HepG2 (cell line): ENCODE measurements at regions not wholly inside any gene's neighbourhood (a gene's known extent, or its start where the extent isn't known, plus 50 kb on each side); places are given as distances from the start of the nearest gene placed in this dataset.

Experiments used
- ATAC-seq: fragments of 200-7000 bp; cut with Tn5 transposase; 3 replicates; pipeline ENCODE4 v1.9.1; 2020; ENCODE audit warnings: mild to moderate bottlenecking, moderate library complexity
- BruUV-seq: library from RNA; stranded (reverse); fragments of 400-500 nt; replicated peaks from 2 replicates; lab custom pipeline; 2021; lab: Mats Ljungman, UMichigan
- CTCF ChIA-PET: fragments of 300-600 bp; formaldehyde crosslinking; extraction: SDS; loops from one replicate; lab custom pipeline; 2021; ENCODE audit warnings: low total read pairs, inconsistent platforms, low intra/inter-chr PET ratio; lab: Yijun Ruan, JAX
- POLR2A ChIA-PET: fragments of 350-600 bp; sonication (Branson Sonifier 250); formaldehyde crosslinking; loops from one replicate; lab custom pipeline; 2020; ENCODE audit warnings: antibody characterized with exemption, inconsistent platforms; lab: Yijun Ruan, JAX
- DNase-seq: peaks from one replicate; pipeline ENCODE4 v3.0.0-alpha.2; 2015; ENCODE audit warnings: low spot score
- FAIRE-seq: peaks from 3 replicates; lab custom pipeline; 2011; peaks lifted over from hg19 to GRCh38; lab: Jason Lieb, UNC
- H2AFZ ChIP-seq: one replicate; pipeline ENCODE4 v1.6.1; 2011; ENCODE audit warnings: low read length, inconsistent platforms
- H3K27ac ChIP-seq: fragments of 300-600 bp; 3 replicates; pipeline ENCODE4 v1.8.0; 2011; ENCODE audit warnings: mixed run types, mild to moderate bottlenecking, mixed read lengths, low read length, inconsistent platforms; ENCODE audit not compliant: insufficient read depth; ENCODE audit errors: extremely low read length
- H3K27me3 ChIP-seq, 2 experiments: fragments of 200-600 bp in 1 of 2; 2 replicates in 1 of 2; 3 replicates in 1 of 2; pipeline versions ENCODE4 v1.6.0 to v1.8.0; 2011; ENCODE audit warnings: low read length in 2 of 2, mild to moderate bottlenecking in 2 of 2, moderate library complexity in 2 of 2, inconsistent platforms in 1 of 2; ENCODE audit not compliant: insufficient read depth in 2 of 2, control insufficient read depth in 1 of 2
- H3K36me3 ChIP-seq, 2 experiments: fragments of 200-600 bp in 1 of 2; replicated peaks in 1 of 2; 2 replicates in 1 of 2; 3 replicates in 1 of 2; pipeline versions ENCODE4 v1.5.1 to v1.8.0; 2011; ENCODE audit warnings: low read length in 2 of 2, inconsistent platforms in 1 of 2; ENCODE audit not compliant: insufficient read depth in 2 of 2, control insufficient read depth in 1 of 2
- H3K4me1 ChIP-seq: 2 replicates; pipeline ENCODE4 v1.5.1; 2012; ENCODE audit warnings: low read length, inconsistent platforms; ENCODE audit not compliant: insufficient read depth
- H3K4me2 ChIP-seq: 2 replicates; pipeline ENCODE4 v1.6.0; 2011; ENCODE audit warnings: low read depth, low read length, inconsistent platforms
- H3K4me3 ChIP-seq, 3 experiments: fragments of 200-600 bp in 1 of 3; sonication (generic), shearing (Covaris generic) in 1 of 3; replicated peaks in 1 of 3; 2 replicates each; pipeline ENCODE4 v1.5.1; 2011 to 2016; ENCODE audit warnings: low read length in 3 of 3, inconsistent platforms in 2 of 3, low read depth in 2 of 3, mild to moderate bottlenecking in 2 of 3, control low read depth in 1 of 3, mixed read lengths in 1 of 3; ENCODE audit not compliant: insufficient read depth in 1 of 3
- H3K79me2 ChIP-seq: one replicate; pipeline ENCODE4 v1.6.1; 2011; ENCODE audit warnings: low read length, inconsistent platforms; ENCODE audit not compliant: insufficient read depth
- H3K9ac ChIP-seq: 2 replicates; pipeline ENCODE4 v1.6.0; 2011; ENCODE audit warnings: mild to moderate bottlenecking, low read depth, low read length, inconsistent platforms; ENCODE audit not compliant: insufficient read depth
- H3K9me3 ChIP-seq: 2 replicates; pipeline ENCODE4 v1.5.1; 2012; ENCODE audit warnings: mild to moderate bottlenecking, low read length
- H4K20me1 ChIP-seq: 2 replicates; pipeline ENCODE4 v1.6.0; 2011; ENCODE audit warnings: inconsistent platforms, mild to moderate bottlenecking, low read length, moderate library complexity; ENCODE audit not compliant: insufficient read depth
- ARID4A ChIP-seq: sonication (generic); formaldehyde crosslinking; IDR thresholded peaks from 2 replicates; pipeline ENCODE4 v1.5.0; 2020; ENCODE audit warnings: mild to moderate bottlenecking, missing genetic modification reagents, borderline replicate concordance
- ELF1 ChIP-seq: sonication (generic); formaldehyde crosslinking; IDR thresholded peaks from 2 replicates; pipeline ENCODE4 v1.4.0; 2020; ENCODE audit warnings: missing genetic modification reagents
- FOXC1 ChIP-seq: sonication (generic); formaldehyde crosslinking; IDR thresholded peaks from 2 replicates; pipeline ENCODE4 v1.8.0; 2022; ENCODE audit warnings: mild to moderate bottlenecking, missing genetic modification reagents, borderline replicate concordance
- GATA4 ChIP-seq: sonication (generic); IDR thresholded peaks from 2 replicates; pipeline ENCODE4 v1.6.1; 2016; ENCODE audit warnings: antibody characterized with exemption, low read depth, borderline replicate concordance
- GPN1 ChIP-seq: sonication (generic); formaldehyde crosslinking; IDR thresholded peaks from 2 replicates; pipeline ENCODE4 v1.5.1; 2020; ENCODE audit warnings: missing genetic modification reagents, borderline replicate concordance
- HOXD1 ChIP-seq: sonication (generic); formaldehyde crosslinking; IDR thresholded peaks from 2 replicates; pipeline ENCODE4 v1.5.0; 2020; ENCODE audit warnings: missing genetic modification reagents
- MIXL1 ChIP-seq: IDR thresholded peaks from 2 replicates; pipeline ENCODE4 v1.6.1; 2016
- MZF1 ChIP-seq: sonication (generic); formaldehyde crosslinking; IDR thresholded peaks from 2 replicates; pipeline ENCODE4 v1.8.1; 2023; ENCODE audit warnings: mild to moderate bottlenecking, missing genetic modification reagents, borderline replicate concordance
- NAIF1 ChIP-seq: sonication (generic); formaldehyde crosslinking; IDR thresholded peaks from 2 replicates; pipeline ENCODE4 v1.5.0; 2020; ENCODE audit warnings: mild to moderate bottlenecking, missing genetic modification reagents, borderline replicate concordance
- NPAS2 ChIP-seq: sonication (generic); formaldehyde crosslinking; IDR thresholded peaks from 2 replicates; pipeline ENCODE4 v1.8.0; 2022; ENCODE audit warnings: mild to moderate bottlenecking, missing genetic modification reagents, borderline replicate concordance
- TEAD3 ChIP-seq: optimal IDR thresholded peaks from 2 replicates; pipeline ENCODE3; 2016; ENCODE audit warnings: borderline replicate concordance
- THAP9 ChIP-seq: sonication (generic); formaldehyde crosslinking; IDR thresholded peaks from 2 replicates; pipeline ENCODE4; 2020; ENCODE audit warnings: missing genetic modification reagents, mild to moderate bottlenecking, borderline replicate concordance
- ZBTB38 ChIP-seq: sonication (generic); formaldehyde crosslinking; IDR thresholded peaks from 2 replicates; pipeline ENCODE4 v1.5.1; 2020; ENCODE audit warnings: mild to moderate bottlenecking, missing genetic modification reagents
- ZNF230 ChIP-seq: sonication (generic); formaldehyde crosslinking; IDR thresholded peaks from 2 replicates; pipeline ENCODE4 v1.4.0; 2020; ENCODE audit warnings: mild to moderate bottlenecking, missing genetic modification reagents
- ZNF275 ChIP-seq: sonication (generic); formaldehyde crosslinking; IDR thresholded peaks from 2 replicates; pipeline ENCODE4 v1.8.0; 2022; ENCODE audit warnings: missing genetic modification reagents, mild to moderate bottlenecking, inconsistent platforms, borderline replicate concordance
- ZNF343 ChIP-seq: sonication (generic); formaldehyde crosslinking; IDR thresholded peaks from 2 replicates; pipeline ENCODE4 v1.4.0; 2020; ENCODE audit warnings: mild to moderate bottlenecking, missing genetic modification reagents
- ZNF570 ChIP-seq: sonication (generic); formaldehyde crosslinking; IDR thresholded peaks from 2 replicates; pipeline ENCODE4 v1.4.0; 2020; ENCODE audit warnings: mild to moderate bottlenecking, missing genetic modification reagents, borderline replicate concordance
- ZNF691 ChIP-seq: sonication (generic); formaldehyde crosslinking; IDR thresholded peaks from 2 replicates; pipeline ENCODE4 v1.4.0; 2020; ENCODE audit warnings: missing genetic modification reagents, low read depth, mild to moderate bottlenecking, borderline replicate concordance
- in situ Hi-C: cut with HindIII; loops from 2 replicates; pipeline ENCODE4 v1.10.0; 2017; ENCODE audit warnings: low pct_unique_long_range_greater_than_20kb; ENCODE audit not compliant: extremely low pct_ligation_motif_present
- intact Hi-C: fragments of 100-400 bp; cut with micrococcal nuclease; formaldehyde crosslinking; loops from one replicate; pipeline ENCODE4 v1.10.0; 2022; ENCODE audit not compliant: unreplicated experiment

GRCh38 chr2:183803596-183803995, 679.4 kb downstream of the NUP35 start:
- Histone ChIP-seq H3K27me3 (no peaks in the 10 kb centered on the region), H3K4me2 (no peak overlapping the region), H3K9ac (no peak overlapping the region), H3K27ac (no peak overlapping the region), H2AFZ (no peak overlapping the region), H3K36me3 (no peaks in the 10 kb centered on the region), H3K4me1 (no peaks in the 10 kb centered on the region), H4K20me1 (no peaks in the 10 kb centered on the region), H3K9me3 (peaks cover 21% of the 10 kb centered on the region), H3K79me2 (no peaks in the 10 kb centered on the region), H3K4me3 (no peak overlapping the region)
- FAIRE-seq (no peak), ATAC-seq (no peak), DNase-seq (no peak)
- POLR2A ChIA-PET, result no interaction called here
- intact Hi-C loops (no loop called here), in situ Hi-C loops (no loop called here)
- BruUV-seq, result no TSS peak
- CTCF ChIA-PET, result no interaction called here
- TF ChIP-seq ZNF570 (CRISPR knock-in tag) (no peak), ELF1 (CRISPR knock-in tag) (no peak), HOXD1 (CRISPR knock-in tag) (no peak), ARID4A (no peak), TEAD3 (no peak), MZF1 (CRISPR knock-in tag) (no peak), ZBTB38 (CRISPR knock-in tag) (no peak), NAIF1 (no peak), THAP9 (CRISPR knock-in tag) (no peak), GATA4 (no peak), MIXL1 (CRISPR knock-in tag) (no peak), ZNF230 (CRISPR knock-in tag) (no peak), ZNF275 (CRISPR knock-in tag) (no peak), ZNF343 (CRISPR knock-in tag) (no peak), GPN1 (no peak), NPAS2 (CRISPR knock-in tag) (no peak), FOXC1 (no peak), ZNF691 (CRISPR knock-in tag) (no peak)
